Right lobe of liver (tissue), 4 donors: ENCODE measurements at regions not wholly inside any gene's neighbourhood (a gene's known extent, or its start where the extent isn't known, plus 50 kb on each side); places are given as distances from the start of the nearest gene placed in this dataset.

Source experiments
- POLR2A ChIP-seq: fragments of 450-650 bp; IDR thresholded peaks from one replicate; pipeline ENCODE4 v1.6.1; 2017; ENCODE audit warnings: antibody characterized with exemption, mild to moderate bottlenecking
- TF ChIP-seq, protein P1 (sequence below), 4 donors: fragments of 200-600 bp in 3 of 4; fragments of 450-650 bp in 1 of 4; IDR thresholded peaks; one replicate each; pipeline versions ENCODE4 v1.5.1 to v1.8.0; 2016 to 2022; ENCODE audit warnings: antibody characterized with exemption in 4 of 4, mild to moderate bottlenecking in 2 of 4
- donor health status: DM: no; HTN: no; CAD: no.
- donor health status: DM: no; HTN: no; CAD: no.
- donor health status: DM: no; HTN: yes; CAD: no.

DNA sequence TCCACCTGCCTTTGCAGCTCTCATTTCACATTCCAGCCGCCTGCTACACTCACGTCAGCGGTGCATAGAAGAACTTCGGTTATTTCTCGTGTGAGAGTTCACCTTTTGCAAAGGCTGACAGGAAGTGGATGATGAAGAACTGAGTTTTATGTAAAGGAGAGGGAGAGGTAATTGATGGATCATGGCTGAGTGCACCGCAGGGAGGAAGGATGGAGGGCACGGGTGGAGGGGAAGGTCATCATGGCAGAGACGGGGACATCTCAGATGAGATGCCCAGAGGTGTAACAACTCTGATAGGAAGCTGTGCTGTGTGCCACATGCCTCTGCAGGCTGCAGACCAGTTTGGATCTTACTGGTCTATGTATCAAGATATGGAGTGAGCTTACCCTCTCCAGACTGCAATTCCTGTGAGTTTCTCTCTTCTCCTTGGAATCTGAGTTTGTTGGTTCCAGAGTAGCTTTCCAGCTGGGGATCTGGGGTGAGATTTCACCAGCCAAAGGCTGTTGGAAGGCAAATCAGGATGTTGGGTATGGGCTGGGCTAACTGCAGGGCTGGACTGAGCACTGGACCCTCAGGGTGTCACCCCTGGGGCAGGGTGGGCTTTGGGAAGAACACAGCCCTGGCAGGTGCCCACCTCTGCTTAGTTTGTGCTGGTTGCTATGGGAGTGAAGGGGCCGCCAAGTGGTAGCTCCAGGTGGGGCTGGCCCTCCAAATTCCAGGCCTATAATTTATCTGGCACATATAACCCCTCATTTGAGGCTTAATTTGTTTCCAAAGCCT is 777.0 kb downstream of the KCNJ18 start:
- TF ChIP-seq, protein P1, sequence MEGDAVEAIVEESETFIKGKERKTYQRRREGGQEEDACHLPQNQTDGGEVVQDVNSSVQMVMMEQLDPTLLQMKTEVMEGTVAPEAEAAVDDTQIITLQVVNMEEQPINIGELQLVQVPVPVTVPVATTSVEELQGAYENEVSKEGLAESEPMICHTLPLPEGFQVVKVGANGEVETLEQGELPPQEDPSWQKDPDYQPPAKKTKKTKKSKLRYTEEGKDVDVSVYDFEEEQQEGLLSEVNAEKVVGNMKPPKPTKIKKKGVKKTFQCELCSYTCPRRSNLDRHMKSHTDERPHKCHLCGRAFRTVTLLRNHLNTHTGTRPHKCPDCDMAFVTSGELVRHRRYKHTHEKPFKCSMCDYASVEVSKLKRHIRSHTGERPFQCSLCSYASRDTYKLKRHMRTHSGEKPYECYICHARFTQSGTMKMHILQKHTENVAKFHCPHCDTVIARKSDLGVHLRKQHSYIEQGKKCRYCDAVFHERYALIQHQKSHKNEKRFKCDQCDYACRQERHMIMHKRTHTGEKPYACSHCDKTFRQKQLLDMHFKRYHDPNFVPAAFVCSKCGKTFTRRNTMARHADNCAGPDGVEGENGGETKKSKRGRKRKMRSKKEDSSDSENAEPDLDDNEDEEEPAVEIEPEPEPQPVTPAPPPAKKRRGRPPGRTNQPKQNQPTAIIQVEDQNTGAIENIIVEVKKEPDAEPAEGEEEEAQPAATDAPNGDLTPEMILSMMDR (IDR thresholded peaks at IDR 0.05): no peak
- no peak for TF ChIP-seq POLR2A
